ENCODE measurements at regions not wholly inside any gene's neighbourhood (a gene's known extent, or its start where the extent isn't known, plus 50 kb on each side); places are given as distances from the start of the nearest gene placed in this dataset.

DNA sequence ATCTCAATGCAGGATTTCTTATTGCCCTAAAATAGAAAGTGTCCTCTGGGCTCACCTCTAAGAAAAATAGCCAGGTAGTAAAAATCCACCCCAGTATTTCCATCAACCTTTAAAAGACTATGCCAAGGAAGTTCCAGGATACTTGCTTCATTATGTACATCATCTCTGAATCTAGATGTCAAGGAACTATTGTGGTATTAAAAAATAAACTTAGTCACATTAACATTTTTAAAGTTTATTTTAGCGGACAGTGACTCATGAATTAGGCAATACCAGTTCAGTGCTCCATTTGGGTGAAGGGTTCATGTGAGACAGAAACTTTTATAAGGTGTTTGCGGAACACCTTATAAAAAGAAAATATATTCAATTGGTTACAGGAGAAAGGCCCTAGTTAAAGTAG lies 209.2 kb downstream of the ADAM29 start:
- no peak for DNase-seq

- no peak for DNase-seq
These were observed 211.6 kb downstream of the ADAM29 start for GRCh38 chr4:175129797-175130196.

DNA sequence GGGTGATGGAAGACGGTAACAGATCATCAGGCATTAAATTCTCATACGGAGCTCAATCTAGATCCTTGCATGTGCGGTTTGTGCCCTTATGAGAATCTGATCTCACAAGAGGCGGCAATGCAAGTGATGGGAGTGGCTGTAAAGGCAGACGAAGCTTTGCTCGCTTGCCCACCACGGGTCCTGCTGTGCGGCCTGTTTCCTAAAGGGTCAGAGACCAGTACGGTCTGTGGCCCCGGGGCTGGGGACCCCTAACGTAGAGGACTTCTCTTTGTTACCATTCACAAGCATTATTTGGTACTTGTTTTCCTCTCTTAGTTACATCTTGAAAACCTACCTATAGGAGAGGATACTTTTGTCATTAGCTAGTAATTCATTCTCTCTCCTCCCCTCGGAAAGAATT lies 221.0 kb downstream of the ADAM29 start:
- no peak for DNase-seq

- DNase-seq, result no peak
These were observed 225.0 kb downstream of the ADAM29 start for GRCh38 chr4:175143116-175143515.

DNA sequence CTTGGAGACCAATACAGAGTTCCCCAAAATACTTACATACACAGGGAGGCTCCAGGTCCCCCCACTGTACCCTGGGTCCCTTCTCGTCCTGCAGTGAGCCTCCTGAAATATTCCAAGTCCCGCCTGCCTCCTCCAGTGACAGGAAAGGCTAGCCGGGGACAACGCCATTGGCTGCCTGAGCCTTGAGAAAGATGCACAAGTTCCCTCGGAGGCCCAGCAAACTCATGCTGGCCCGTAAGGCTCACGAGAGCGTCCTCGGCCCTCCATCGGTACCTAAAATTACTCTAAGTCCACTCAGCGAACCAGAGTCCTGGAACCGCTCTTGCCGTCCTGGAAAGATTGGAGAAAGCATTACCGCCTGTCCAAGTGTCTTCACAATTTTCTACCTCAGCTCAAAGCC lies 228.6 kb downstream of the ADAM29 start:
- DNase-seq, result no peak

DNA sequence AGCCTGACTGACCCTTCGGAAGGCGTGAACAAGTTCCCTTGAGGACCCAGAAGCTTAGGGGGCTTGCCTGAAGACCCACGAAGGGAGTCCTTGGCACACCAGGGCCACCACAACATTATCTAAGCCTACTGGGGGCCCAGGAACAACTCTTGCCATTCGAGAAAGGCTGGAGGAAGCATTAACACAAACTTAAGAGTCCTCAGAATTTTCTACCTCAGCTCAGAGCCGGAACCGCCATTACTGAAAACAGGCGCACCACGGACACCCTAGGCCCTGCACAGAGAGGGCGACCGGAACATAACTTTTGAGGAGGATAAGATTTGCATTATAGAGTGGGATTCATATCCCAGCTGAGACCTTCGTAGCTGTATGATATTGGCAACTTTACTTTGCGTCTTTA lies 229.1 kb downstream of the ADAM29 start:
- DNase-seq, result no peak

DNA sequence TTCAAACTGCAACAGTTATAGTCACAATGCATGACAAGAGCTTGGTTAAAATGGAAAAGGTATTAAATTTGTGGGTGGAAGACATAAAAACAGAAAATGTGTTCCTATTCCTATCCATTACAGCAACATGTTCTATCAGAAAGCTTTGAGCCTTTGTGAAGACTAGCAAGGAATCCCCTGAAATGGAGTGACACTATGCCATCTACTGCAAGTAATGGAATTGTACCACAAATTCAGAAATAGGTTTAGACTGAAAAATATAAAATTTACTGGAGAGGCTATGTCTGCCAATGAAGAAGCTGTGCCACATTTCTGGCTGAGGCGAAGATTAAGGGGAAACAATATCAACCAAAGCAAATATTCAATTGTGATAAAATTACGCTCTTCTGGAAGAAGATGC lies 247.9 kb downstream of the ADAM29 start:
- no peak for DNase-seq

DNA sequence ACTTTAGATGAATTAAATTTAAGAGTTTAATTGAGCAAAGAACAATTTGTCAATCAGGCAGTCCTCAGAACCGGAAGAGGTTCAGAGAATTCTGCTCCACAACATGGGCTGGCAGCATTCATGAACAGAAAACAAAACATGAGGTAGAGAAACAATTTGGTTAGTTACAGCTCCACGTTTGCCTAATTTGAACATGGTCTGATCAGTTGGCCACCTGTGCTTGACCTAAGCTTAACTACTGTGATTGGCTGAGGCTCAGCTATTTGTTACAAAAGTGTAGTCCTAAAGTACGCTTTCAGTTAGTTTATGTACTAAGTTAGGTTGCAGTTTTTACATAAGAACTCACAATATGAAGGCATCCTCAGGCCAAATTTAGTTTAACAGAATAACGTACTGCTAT lies 258.6 kb downstream of the ADAM29 start:
- DNase-seq, result no peak

- no peak for DNase-seq
These were observed 272.5 kb downstream of the ADAM29 start for GRCh38 chr4:175190654-175191053.

- DNase-seq, result no peak
These were observed 279.9 kb downstream of the ADAM29 start for GRCh38 chr4:175198056-175198455.

- DNase-seq, result no peak
These were observed 297.1 kb downstream of the ADAM29 start for GRCh38 chr4:175215208-175215607.

DNA sequence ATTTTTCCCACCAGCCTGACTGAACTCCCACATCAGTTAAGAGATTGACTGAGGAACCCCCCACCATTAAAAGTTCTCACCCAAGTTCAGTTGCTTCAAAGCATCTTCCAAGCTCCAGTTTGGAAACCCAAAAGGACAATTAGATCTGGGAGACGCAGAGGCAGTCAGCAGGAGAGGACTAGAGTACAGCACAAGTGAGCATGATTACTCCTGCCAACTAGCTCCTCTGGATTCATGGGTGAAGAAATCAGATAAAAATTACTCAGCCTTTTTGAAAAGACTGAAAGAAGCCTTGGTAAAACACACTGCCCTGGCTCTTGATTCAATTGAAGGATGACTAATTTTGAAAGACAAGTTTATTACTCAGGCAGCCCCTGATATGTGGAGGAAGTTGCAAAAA lies 297.5 kb downstream of the ADAM29 start:
- DNase-seq, result no peak

DNA sequence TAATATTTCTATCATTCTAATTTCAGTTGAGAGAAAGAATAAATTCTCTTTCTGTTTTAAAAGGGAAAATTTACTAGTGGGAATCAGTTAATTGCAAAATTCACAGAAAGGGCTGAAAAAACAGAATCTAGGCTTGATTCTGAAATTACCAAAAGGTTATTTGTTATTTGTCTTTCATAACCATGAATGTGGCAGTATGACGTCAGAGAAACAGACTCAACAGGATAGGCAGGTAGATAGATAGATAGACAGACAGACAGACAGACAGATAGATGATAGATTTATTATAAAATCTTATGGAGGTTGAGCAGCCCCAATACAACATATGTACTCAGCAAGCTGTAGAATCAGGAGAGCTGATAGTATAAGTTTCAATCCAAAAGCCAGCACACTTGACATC lies 311.0 kb downstream of the ADAM29 start:
- DNase-seq, result no peak

- DNase-seq, result no peak
These were observed 316.0 kb downstream of the ADAM29 start for GRCh38 chr4:175234162-175234561.

DNA sequence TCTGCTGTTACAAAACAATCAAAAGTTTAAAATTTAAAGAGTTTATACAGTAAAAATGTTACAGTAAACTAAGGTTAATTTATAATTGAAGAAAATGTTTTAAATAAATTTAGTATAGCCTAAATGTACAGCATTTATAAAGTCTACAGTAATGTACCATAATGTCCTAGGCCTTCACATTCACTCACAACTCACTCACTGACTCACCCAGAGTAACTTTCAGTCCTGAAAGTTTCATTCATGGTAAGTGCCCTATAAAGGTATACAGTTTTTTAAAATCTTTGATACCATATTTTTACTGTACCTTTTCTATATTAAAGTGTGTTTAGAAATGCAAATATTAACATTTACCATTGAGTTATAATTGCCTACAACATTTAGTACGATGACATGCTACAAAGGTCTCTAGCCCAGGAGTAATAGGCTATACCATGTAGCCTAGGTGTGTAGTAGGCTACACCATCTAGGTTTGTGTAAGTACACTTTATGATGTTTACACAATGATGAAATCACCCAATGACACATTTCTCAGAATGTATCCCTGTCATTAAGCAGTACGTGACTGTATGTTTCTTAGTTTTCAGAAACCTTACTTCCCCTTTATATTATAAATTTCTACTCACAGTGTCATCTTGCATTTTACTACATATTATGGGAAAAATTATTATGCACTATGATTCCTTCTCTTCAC lies 320.8 kb downstream of the ADAM29 start:
- no peak for DNase-seq

DNA sequence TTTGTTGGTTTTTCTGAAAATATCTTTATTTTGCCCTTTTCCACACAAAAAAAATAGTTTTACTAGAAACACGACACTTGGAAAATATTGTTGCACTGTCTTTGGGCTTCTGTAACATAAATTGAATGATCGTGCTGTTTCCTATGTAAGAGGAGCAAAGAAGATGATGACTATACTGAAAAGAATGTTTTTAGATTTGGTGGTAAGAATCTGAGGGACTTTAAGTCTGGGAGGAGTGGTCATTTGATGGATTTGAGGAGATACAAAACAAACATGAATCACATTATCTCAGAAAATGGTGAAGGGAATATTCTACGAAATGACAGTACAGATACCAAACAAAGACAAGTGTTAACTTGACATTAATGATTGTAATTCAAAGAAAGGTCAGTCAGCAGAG lies 328.8 kb downstream of the ADAM29 start:
- no peak for DNase-seq

GRCh38 chr4:175252642-175253041 lies 334.5 kb downstream of the ADAM29 start:
- no peak for DNase-seq

- no peak for DNase-seq
These were observed 335.2 kb downstream of the ADAM29 start for GRCh38 chr4:175253184-175253902.

DNA sequence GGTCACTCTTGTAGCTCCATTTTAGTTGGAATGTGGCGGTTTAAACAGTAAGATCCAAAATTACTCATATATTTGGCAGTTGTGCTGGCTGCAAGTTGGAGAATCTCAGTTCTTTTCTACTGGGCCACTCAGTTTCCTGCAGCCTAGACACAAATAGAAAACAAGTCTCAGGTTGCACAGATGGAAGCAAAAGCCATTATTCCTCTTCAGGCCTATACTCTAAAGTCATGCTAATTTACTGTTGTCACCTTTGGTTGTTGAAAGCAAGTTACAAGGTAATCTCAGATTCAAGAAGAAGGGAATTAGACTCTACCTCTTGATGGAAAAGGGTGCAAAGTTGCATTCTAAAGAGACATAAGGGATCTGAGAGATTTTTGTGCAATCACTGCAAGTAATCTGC lies 345.4 kb downstream of the ADAM29 start:
- no peak for DNase-seq

DNA sequence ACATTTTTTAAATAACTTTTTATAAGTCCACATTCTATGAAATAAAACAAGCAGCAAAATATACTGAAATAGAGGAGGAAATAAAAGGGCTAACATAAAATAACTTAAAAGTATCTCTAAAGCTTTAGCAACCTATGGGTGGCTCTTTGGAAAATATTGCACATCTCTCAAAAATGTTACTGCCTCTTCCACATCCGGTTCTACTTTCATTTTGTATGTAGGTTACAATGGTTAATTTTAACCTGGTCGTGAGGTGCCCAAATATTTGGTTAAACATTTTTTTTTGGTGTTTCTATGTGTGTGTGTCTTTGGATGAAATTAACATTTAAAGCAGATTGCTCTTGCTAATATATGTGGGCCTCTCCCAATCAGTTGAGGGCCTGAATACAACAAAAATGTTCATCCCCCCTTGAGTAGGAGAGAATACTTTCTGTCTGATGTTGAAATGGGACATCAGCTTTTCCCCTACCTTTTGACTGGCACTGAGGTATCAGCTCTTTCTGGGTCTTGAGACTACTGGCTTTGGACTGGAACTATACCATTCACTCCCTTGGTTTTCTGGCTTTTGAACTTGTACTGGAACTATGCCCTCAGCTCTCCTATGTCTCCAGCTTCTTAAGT lies 353.0 kb downstream of the ADAM29 start:
- no peak for DNase-seq

DNA sequence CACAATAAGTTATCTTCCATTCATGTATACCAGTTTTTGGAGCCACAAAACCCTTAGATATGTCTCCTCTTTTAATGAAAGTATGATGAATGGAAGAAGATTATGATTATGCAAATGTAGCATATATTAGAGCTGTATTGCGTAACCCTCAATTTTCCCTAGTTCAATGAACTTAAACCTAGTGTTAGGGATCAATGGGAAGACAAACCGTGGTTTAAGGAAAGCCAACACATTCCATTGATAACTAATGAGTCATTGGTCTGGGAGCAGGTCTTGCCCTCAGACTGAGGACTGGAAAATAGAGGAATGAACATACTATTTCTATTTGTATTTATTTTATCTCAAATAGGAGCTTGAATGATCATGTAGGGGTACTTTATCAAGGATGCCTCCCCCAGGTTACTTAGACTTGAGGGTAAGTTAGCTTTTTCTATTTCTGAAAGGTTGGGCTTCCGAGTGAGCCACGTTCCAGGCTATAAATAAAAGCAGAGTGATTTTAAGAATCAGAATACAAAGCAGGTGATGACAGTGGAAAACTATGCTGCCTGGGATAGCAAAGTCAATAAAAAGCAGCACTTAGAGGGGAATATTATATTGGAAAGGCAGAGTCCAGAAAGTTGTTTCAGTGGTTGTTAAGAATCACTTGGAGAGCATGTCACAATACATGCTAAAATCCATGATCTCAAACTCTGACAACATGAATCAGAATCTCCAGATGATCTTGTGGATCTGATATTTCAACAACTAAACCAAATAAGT lies 356.0 kb downstream of the ADAM29 start:
- DNase-seq, result no peak

GRCh38 chr4:175277816-175278215 lies 359.7 kb downstream of the ADAM29 start:
- no peak for DNase-seq

GRCh38 chr4:175280153-175280552 lies 362.0 kb downstream of the ADAM29 start:
- no peak for DNase-seq

DNA sequence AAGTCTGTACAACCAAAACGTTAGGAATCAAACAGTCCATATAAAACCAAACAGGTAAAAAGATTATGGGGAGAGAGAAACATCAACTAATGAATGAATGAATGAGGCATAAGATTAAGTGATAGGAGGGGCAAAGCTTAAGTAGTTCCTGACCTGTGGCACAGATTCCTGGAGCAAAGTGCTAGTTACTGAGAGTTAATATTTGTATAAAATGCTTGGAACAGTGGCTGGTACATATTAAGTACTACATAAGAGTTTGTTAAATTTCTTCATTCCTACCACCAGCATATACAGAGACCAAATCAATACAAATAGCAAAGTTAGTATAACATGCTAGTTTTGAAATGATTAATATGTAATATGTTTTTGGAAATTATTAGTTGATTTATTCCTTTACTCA lies 363.7 kb downstream of the ADAM29 start:
- DNase-seq, result no peak

Measured in NCI-H1048 (cell line).